HG03064 (cell line): ENCODE measurements at regions not wholly inside any gene's neighbourhood (a gene's known extent, or its start where the extent isn't known, plus 50 kb on each side); places are given as distances from the start of the nearest gene placed in this dataset.
"Not testable (repeated sequence)": the region's sequence is repeated elsewhere in the genome, so short reads cannot be mapped to it uniquely, and the experiment has no call there.

ENCODE experiments used
- ATAC-seq: cut with Tn5 transposase; IDR thresholded peaks from one replicate; pipeline ENCODE4 v1.9.1; 2021; ENCODE audit warnings: low read depth; ENCODE audit not compliant: unreplicated experiment

DNA sequence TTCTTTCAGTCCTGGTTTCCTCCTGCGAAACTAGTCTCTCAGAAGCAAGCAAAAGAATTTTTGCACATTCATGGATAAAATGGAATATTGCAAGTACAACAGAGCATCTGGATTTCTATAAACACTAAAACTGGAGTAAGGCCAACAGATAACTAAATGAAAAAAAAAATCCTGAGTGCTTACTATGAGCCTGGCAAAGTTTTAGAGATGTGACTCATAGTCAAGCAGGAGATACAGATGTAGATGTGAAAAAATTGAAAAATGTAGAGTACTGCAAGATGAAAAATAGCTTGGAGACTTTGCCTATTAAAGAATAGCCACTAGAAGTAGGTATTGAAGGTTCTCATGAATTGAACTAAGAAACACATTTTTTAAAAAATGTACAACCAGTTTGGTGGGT lies 397.4 kb downstream of the OTOL1 start:
- ATAC-seq = no peak

DNA sequence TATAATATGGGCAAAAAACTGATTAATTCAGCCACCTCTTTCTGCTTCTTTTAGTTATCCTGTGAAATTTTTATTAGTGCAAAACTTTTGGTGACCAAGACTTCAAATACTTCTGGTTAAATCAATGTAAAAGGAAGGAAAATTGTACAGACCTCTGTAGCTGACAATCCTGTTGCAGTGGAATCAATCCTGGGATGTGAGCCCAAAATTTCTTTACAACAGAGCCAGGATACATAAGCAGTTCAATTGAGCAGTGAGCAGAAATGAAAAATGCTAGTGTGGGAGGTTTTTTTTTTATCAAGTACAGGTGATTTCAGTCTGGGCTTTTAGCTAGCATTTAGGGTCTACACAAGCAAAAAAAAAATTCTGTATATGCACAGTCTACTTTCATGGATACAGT lies 398.0 kb downstream of the OTOL1 start:
- ATAC-seq = no peak

DNA sequence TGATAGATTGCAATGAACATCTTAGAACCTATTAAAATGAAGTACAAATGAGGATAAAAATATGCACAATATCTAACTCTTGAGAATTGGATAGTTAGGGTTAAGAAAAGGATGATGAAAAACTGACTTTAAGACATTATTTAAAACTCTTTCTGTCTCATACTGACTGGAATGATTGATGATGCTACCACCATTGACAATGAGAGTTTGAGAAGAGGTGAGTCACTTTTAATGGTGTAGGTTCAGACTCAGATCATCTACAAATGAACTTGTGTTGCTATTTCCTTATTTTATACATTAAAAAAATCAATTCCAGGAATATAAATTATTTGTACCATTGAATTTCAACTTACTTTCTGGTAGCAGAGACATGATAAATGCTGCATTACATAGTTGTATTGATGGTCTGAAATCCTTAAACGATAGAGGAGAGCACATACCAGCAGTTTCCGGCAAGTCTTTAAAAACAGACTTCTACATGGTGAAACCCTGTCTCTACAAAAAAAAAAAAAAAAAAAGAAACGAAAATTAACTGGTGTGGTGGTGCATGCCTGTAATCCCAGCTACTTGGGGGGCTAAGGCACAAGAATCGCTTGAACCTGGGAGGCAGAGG lies 409.0 kb downstream of the OTOL1 start:
- ATAC-seq = no peak

DNA sequence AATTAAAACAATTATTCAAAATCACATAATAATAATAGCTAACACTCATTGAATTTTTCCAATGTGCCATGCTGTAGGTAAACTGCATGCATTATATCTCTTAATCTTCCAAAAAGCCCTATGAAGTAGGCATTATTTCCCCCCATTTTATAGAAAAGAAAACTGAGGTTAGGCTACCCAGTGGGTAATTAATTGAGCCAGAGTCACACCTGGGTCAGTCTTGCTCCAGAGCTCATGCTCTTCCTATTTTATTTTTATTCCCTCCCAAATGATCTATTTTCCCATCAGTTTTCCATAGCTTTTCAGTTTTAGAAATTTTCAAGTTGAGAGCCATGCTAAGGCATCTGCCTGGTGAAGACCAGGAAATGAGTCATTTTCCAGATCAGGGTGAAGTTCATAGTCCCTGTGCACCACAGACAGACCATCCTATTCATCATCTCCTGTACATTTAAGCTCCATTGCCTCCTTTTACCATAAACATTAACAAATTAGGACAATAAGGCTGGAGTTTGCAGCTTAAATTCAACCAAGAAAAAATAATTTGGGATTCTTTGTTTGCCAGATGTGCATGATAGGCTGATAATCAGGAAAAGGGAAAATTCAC lies 417.3 kb downstream of the OTOL1 start:
- ATAC-seq = no peak

DNA sequence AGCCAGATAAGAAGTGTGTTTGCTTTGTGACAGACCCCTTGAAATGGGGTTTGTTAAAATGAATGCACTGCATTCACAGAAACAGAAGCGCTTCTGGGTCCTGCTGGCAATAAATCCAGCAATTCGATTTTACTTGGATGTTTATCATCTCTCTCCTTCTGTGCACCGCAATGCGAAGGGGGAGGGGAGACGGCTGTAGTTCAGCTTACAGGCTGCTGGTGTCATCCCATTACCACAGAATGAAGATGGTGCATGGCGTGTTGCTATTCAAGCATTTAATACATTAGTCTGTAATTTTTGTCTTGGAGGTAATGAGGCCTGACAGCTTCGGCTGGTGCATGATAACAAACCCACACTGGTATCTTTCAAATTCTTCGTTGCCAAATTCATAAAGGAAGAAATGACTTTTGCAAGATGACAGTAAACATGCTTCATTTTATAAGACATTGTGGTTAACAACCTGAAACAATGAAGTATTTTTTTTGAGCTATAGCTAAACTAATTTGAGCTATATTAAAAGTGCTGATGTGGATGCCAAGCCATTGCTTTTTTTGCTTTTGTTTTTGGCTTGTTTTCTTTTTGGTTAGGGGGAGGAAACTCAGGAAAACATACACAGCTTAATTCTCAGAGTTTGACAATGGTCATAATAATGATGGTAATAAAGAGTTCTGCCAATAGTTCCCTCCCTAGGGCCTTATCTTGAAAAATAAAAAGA lies 418.3 kb downstream of the OTOL1 start:
- ATAC-seq = no peak

DNA sequence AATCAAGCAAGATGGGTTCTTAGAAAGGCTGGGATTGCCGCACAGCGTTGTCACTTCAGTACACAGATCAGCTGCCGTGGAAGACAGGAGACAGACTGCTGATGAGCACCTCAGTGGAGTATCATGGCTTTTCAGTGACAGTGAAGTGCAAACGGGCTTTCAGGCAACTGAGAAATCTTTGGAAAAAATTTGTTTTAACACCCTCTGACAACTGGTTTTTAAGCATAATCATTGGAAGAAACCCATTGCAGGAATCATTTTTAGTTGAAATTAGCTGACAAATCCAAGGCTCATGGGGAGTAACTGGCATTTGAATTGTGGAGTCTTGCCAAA lies 418.8 kb downstream of the OTOL1 start:
- no peak for ATAC-seq

DNA sequence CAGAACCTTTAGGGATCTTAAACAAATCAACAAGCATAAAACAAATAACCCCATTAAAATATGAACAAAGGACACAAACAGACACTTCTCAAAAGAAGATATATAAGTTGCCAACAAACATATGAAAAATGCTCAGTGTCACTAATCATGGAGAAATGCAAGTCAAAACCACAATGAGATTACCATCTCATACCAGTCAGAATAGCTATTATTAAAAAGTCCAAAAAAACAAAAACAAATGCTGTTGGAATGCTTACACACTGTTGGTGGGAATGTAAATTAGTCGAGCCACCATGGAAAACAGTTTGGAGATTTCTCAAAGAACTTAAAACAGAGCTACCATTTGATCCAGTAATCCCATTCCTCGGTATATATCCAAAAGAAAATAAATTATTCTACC lies 423.6 kb downstream of the OTOL1 start:
- no peak for ATAC-seq

DNA sequence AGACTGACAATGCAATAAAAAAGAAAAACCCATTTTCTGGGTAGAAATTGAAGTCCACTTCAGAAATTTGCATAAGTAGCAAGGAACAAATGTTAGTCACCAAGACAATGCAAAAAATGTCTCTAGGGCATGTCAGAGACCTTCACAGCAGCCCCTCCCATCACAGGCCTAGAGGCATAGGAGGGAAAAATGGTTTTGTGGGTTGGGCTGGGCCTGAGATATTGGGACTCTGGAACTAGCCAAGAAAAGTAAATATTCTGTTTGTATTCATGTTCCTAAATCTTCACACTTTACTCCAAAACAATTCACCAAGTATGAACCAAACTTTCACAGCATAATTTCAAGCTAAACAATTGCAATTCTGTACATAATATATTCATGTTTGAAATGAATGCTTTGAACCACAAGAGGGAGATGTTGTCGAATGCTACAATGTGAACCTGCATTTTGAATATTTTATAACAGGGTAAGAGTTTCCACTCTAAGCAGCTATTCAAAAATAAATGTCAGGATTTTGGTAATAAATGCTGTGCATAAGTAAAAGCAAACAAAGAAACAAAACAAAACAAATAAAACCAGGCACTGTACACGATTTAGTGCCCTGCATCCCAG lies 429.2 kb downstream of the OTOL1 start:
- no peak for ATAC-seq

DNA sequence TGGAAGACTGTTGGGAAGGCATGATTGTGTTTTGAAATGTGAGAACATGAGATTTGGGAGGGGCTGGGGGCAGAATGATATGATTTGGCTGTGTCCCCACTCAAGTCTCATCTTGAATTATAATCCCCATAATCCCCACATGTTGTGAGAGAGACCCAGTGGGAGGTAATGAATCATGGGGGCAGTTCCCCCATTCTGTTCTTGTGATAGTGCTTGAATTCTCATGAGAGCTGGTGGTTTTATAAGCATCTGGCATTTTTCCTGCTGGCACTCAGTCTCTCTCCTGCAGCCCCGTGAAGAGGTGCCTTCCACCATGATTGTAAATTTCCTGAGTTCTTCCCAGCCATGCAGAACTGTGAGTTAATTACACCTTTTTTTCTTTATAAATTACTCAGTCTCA lies 430.5 kb downstream of the OTOL1 start:
- ATAC-seq = no peak

DNA sequence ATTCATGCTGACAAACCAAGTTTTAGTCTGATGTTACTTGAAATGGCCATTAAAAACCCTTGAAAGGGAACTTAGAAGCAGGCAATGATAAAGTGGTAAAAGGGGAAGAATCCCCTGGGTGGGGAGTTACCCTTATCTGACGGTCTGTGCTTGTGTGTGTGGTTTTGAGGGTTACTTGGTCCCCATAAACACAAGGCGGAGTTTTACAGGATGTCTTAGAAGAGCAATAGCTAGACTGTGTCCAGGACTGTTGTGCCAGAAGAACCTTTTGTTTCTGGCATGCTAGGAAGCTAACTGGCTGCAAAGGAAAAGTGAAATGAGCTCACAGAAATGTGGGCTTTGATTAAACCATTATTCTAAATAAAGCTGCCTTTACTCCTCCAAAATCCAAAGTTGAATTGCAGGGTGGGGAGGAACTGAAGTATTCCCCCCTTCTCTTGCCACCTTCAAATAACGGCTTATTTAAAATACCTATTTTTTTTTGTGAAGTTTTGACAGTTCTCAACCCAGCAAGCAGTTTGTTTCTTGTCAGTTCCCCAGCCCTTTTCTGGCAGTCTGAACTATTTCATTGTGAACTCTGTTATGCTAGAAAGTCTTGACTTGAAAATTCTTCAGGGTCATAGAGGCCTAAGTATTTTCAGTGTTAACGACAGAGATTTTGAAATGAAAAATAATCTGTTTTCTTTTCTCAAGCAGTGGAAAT lies 443.5 kb downstream of the OTOL1 start:
- ATAC-seq = no peak

DNA sequence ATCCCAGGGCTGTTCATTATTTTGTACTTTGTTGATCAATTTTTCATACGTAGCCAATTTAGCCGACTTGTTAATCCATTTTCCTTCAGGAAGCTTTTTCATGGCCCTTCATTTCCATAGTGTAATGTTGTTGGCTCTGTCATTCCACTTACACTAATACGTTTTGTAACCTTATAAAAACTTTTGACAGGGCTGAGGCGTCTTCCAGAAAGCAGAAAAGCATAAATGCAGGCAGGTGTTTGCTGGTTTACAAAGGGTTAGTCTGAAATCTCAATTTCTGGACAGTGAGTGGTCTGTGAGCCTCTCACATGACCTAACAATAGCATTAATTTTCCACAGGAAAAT lies 444.0 kb downstream of the OTOL1 start:
- no peak for ATAC-seq

DNA sequence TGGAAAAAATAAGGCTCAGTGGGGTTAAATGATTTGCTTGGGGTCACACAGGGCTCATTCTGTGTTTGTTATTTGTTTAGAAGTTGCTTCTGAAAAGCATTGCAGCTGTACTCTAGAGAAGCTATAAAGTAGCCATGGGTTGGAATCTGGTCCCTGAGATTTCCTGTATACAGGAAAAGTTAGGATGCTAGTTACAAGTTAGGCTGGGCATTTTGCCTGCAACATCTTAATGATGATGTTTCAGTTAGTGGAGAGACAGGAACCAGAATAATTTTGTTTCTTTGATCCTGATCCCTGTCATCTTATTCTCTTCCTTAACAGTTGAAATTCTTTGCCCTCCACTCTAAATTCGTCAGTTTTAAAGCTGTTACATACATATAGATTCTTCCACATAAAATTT lies 445.3 kb downstream of the OTOL1 start:
- ATAC-seq = no peak

DNA sequence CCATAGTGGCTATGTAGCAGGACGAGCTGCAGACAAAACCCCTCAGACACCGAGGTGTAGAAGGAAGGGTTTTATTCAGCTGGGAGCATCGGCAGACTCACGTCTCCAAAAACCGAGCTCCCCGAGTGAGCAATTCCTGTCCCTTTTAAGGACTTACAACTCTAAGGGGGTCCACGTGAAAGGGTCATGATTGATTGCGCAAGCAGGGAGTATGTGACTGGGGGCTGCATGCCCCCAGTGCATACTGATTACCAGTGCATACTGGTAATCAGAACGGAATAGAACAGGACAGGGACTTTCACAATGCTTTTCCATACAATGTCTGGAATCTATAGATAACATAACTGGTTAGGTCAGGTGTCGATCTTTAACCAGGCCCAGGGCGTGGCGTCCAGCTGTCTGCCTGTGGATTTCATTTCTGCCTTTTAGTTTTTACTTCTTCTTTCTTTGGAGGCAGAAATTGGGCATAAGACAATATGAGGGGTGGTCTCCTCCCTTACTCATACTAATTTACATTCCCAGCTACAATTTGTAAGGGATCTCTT lies 447.3 kb downstream of the OTOL1 start:
- ATAC-seq = not testable (repeated sequence)

DNA sequence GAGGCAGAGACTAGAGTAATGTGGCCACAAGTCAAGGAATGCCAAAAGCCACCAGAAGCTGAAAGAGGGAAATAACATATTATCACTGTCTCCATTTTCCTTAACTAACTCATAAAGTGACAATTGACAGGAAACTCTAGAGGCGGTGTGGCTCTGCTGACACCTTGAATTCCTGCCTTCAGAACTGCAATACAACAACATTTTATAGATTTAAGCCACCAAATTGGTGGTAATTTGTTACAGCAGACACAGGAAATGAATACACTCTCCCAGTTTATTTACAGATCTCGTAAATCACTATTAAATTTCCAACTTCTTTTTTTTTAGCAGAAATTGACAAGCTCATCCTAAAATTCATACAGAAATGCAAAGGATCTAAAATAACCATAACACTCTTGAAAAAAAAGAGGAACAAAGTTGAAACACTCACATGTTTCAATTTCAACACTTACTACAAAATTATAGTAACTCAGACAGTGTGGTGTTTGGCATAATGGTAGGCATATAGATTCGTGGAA lies 449.9 kb downstream of the OTOL1 start:
- ATAC-seq = no peak

DNA sequence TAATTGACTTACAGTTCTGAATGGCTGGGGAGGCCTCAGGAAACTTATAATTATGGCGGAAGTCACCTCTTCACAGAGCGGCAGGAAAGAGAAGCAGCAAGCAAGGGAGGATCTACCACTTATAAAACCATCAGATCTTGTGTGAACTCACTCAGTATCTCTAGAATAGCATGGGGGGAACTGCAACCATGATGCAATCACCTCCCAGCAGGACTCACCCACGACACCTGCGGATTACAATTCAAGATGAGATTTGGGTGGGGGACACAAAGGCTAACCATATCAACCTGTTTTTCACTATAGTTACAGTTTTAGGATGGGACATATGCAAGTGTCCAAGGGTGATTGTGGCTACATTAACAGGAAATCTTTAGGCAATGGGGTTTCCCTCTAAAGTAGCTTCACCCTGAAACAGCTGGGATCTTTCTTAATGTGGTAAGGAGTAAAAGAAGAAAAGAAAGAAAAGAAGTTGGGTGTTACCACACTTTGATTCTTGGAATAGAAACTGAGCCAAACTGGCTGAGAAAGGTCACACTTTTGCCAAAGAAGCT lies 453.8 kb downstream of the OTOL1 start:
- no peak for ATAC-seq

DNA sequence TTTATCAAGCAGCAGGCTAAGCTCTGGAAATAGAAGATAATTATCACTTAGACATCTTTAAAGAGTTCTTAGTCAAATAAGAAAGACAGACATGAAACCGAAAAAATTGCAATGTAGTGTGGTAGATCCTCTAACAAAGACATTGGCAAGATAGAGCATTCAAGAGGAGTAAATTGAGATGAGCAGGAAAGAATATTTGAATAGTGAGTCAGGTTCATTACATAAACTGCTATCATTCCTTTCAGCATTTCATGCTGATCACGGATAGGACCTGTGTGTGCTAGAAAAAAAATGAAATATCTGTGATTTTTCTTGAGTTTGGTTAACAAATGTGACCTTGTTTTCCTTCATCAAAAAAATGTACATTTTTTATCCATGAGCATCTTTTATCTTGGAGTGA lies 460.9 kb downstream of the OTOL1 start:
- no peak for ATAC-seq

DNA sequence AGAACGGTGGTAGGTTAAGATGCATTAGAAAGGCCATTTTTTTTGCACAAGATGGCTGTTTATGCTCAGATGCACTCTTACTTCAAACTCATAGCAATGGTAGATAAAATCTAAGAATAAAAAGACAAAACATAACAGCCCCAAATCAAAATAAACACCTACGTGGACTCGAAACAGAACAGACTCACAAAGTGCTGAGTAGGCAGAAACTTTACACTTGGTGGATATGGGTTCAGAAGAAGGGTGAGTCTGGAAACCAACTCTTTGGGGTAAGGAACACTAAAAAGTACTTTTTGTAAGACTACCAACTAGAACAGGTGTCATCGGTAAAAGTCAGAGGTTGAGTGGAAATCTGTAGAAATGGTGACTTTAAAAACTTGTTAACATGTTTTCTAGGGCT lies 468.2 kb downstream of the OTOL1 start:
- no peak for ATAC-seq

DNA sequence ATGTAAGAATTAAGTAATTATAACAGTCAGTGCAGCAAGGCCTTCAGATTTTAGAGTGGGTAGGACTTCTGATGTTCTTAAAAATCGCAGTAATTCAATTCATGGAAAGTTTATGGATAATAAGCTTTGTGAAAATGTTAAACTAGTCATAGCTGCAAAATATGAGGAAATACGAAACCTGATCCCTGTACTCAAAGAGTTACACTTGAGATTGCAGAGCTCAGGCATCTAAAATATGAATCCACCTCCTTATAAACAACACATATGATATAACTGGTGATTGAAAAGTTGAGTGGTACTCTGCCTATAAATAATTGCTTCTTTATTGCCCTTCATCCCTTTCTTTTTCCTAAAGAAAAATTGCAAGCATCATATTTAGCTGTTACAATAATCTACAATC lies 473.3 kb downstream of the OTOL1 start:
- no peak for ATAC-seq

DNA sequence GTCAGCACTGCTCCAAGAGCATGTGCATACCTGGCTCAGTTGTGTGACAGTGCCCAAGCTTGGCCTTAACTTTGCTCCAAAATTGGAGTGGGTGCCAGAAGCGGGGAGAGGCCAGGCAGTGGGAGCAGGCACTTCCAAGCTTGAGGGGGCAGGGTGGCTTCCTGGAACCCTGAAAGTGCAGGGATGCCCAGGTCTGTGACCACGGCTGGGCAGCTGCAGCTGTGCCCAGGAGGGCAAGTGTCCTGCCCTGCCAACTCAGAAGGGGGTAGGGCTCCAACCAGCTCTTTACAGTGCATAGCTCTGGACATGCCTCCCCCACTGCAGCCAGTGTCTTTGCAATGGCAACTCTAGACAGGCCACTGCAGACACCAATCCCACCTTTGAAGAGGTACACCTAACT lies 478.6 kb downstream of the OTOL1 start:
- ATAC-seq = no peak

DNA sequence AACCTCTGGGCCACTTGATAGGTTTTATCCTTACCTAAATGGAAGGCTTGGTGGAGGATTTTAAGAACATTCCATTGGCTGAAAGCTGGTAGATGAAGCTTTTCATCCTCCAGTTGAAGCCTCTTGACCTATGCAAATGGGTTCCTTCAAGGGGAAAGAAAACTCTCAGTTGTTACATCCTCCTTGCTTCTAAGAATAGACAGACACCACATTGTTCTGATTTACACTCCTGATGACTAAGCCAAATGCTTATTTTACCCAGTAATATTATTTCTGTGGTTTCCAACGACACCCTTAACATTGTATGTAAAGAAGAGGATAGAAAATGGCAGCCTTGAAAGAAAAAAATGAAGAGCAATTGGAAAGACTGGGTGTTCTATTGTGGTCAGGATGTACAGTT lies 480.5 kb downstream of the OTOL1 start:
- no peak for ATAC-seq

DNA sequence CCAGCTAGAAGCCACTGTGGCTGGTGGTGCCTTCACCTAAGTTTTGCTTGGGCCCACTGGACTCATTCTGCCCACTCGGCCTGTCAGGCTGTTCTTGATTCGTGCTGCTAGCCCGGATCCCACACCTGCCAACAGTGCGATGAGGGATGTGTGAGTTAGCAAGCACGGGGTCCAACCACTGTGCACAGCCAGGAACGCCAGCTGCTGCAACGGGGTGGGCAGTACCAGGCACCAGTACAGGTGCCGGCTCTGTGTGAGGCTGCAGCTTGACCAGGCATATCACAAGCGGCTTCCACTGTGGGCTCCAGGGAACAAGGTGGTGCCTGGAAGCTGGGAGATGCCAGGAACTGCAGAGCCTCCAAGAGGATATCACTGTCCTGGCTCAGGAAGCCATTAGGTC lies 481.2 kb downstream of the OTOL1 start:
- ATAC-seq = no peak
